GM18519 (cell line): ENCODE measurements at regions not wholly inside any gene's neighbourhood (a gene's known extent, or its start where the extent isn't known, plus 50 kb on each side); places are given as distances from the start of the nearest gene placed in this dataset.
"Not testable (repeated sequence)": the region's sequence is repeated elsewhere in the genome, so short reads cannot be mapped to it uniquely, and the experiment has no call there.

ENCODE experiments used
- ATAC-seq: cut with Tn5 transposase; IDR thresholded peaks from one replicate; pipeline ENCODE4 v1.9.1; 2021; ENCODE audit warnings: mild to moderate bottlenecking, moderate library complexity; ENCODE audit not compliant: unreplicated experiment, low FRiP score

GRCh38 chr5:23451156-23451555 lies 56.3 kb upstream of the PRDM9 start:
- ATAC-seq, result no peak

DNA sequence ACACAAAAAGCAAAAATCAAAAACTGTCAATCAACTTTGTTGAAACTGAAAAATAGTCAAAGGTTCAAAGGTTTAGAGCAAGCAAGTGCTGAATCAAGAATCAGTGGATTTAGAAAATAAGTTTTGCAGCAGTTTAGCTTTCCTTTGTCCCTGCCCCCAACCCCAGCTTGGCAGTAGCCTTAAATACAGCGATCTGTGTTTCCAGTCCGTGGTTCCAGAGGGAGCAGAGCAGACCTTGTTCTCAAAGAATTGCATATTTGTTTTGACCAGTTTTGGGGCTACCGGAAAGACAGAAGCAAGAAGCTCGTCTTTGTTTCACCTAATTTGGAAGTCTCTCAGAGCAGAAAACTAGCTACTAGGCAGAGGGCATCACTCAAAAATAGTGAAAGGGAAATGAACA lies 57.2 kb upstream of the PRDM9 start:
- no peak for ATAC-seq

DNA sequence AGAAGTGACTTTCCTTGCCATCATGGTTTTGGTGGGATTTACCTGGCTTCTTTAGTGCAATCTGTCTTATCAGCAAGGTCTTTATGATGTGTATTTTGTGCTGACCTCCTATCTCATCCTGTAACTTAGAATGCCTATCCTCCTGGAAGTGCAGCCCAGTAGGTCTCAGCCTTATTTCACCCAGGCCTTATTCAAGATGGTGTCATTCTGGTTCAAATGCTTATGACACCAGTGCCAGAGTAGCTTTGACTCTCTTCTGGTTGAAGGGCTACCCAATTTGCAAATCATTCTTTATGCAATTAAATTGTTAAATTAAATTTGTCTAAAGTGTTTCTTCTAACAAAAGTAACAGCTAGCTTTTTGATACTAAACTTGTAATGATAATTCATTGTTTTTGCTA lies 58.8 kb upstream of the PRDM9 start:
- no peak for ATAC-seq

GRCh38 chr5:23446424-23446823 lies 61.0 kb upstream of the PRDM9 start:
- ATAC-seq, result no peak

- no peak for ATAC-seq
Measured at GRCh38 chr5:23445573-23445972, 61.8 kb upstream of the PRDM9 start.

DNA sequence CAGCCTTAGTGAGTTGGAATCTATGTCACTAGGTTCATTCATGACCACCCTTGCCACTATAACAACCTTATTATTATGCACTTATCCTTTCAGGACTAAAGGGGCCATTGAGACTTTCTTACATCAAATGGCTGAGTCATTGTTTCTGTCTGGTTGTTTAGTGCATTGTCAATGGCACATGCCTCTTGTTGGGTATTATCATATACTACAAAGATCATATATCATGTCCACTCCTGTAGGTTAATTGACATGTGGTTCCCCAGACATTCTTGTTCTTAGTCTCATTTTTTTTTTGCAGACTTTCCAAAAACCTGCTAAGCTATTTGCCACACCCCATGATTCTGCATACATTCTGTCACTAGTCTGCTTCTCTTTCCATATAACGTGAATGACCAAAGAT lies 66.7 kb upstream of the PRDM9 start:
- no peak for ATAC-seq

DNA sequence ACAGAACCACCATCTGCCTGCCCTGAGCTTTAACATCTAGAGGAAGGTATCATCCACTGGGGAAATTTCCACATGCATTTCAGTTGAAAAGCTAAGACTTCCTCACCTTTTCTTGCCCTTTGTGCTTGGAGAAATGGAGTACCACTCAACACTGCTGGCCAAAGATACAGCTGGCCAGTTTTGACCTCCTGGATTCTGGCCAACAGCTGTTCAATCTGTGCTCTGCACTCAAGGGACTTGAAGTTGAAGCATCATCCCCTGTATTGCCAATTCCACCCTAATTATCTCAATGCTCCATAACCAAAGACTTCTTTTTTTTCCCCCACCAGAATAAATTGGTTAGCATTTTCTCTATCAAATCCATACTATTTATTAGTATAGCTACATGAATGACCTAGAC lies 70.4 kb upstream of the PRDM9 start:
- ATAC-seq, result no peak

GRCh38 chr5:23433534-23434315 lies 73.7 kb upstream of the PRDM9 start:
- no peak for ATAC-seq

- no peak for ATAC-seq
Measured at GRCh38 chr5:23428705-23429104, 78.7 kb upstream of the PRDM9 start.

- not testable (repeated sequence) for ATAC-seq
Measured at GRCh38 chr5:23420214-23420613, 87.2 kb upstream of the PRDM9 start.

- ATAC-seq, result no peak
Measured at GRCh38 chr5:23419115-23419514, 88.3 kb upstream of the PRDM9 start.

- no peak for ATAC-seq
Measured at GRCh38 chr5:23412515-23412914, 94.9 kb upstream of the PRDM9 start.

GRCh38 chr5:23411994-23412393 lies 95.4 kb upstream of the PRDM9 start:
- no peak for ATAC-seq

DNA sequence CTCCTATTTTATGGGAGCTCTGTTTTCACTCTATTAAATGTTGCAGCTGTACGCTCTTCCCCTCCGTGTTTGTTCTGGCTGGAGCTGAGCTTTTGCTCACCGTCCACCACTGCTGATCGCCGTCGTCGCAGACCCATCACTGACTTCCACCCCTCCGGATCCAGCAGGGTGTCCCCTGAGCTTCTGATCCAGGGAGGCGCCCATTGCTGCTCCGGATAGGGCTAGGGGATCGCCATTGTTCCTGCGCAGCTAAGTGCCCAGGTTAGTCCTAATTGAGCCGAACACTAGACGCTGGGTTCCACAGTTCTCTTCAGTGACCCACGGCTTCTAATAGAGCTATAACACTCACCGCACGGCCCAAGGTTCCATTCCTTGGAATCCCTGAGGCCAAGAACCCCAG lies 96.2 kb upstream of the PRDM9 start:
- ATAC-seq, result no peak

- ATAC-seq, result not testable (repeated sequence)
Measured at GRCh38 chr5:23410775-23411174, 96.6 kb upstream of the PRDM9 start.

- ATAC-seq, result no peak
Measured at GRCh38 chr5:23405316-23406068, 101.9 kb upstream of the PRDM9 start.

DNA sequence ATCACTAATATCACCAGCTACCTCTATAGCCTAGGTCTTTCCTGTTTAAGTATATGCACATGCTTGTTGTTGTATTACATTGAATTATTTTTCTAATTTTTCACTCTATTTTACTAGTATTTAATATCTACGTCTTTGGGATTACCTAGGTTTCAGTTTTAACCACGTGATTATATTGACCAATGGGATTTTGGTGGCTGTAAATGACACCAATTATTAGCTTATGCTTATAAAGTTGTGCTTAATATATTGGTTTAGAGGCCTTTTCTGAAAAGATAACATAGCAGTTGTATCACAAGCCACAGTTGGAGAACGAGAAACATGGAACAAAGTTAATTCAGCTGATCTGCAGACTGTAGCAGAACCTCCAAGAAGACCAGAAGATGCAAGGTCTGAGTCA lies 104.8 kb upstream of the PRDM9 start:
- ATAC-seq, result no peak

DNA sequence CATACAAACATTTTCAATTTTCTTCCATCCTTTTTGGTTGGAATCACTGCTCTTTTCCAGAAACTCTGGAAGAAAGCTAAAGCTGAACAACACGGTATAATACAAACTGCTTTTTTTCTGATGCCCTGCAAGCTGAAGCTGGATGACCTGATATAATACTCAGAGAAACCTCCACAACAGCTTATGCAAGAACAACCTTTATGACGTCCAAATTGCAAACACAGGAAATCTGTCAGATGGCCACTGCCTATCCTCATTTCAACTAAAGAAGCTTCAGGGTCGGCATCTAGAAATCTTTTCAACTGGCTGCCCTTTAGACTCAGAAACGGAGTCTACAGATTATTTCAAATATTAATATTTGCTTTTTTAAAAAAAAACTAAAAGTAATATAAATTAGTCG lies 106.5 kb upstream of the PRDM9 start:
- ATAC-seq, result no peak

GRCh38 chr5:23396346-23396745 lies 111.1 kb upstream of the PRDM9 start:
- ATAC-seq, result no peak

DNA sequence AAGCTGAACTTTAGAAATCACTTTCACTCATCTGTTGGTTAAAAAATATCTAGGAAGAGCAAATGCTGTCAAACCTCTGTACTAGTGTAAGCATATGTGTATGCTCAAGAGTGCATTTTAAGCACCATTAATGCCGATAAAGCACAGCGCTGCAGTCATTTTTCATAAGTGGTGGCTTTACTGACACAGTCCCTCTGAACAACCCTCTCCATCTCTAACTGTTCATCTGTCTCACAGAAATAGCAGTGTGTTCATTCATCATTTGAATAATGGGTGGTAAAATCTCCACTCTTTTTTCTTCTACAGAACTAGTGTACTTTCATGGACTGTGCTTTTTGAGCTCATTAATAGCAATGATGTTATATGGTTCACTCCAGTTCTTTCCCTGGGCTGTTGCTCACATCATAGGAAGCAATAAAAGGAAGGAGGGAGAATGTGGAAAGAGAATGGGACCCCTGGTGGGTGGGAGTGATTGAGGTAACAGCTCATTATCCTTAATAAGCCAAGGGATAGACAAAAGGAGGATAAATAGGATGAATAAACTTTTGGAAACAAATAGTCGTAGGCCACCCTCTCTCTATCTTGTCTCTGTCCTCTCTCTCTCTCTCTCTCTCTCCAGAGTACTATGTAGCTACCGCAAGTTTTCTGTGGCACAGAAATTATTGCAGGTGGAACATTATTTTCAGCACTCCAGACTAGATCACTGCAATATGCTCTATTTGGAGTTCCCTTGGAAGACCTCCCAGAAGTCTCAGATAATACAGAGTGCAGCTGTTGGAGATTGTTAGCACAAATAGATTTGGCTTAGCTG lies 117.9 kb upstream of the PRDM9 start:
- no peak for ATAC-seq

DNA sequence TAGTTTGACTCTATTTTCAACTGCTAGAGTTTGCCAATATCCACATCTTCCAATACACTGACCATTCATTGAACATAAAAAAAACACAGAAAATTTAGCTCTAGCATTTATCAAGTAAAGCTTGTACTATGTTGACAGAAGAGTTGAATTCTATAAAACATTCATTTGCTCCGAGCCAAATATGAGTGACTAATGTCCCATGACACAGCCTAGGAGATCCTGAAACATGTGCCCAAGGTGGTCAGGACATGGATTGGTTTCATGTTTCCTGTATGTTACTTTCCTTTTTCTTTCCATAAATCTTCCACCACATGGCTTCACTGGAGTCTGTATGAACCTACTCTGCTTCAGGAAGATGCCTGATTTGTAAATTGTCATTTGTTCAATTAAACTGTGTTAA lies 122.4 kb upstream of the PRDM9 start:
- no peak for ATAC-seq
